Endothelial cell of umbilical vein (primary cell): ENCODE measurements at regions not wholly inside any gene's neighbourhood (a gene's known extent, or its start where the extent isn't known, plus 50 kb on each side); places are given as distances from the start of the nearest gene placed in this dataset.

ENCODE experiments used
- BruUV-seq: library from RNA; stranded (reverse); fragments of 400-500 nt; replicated peaks from 2 replicates; lab custom pipeline; 2021; lab: Mats Ljungman, UMichigan
- CTCF ChIA-PET: fragments of 300-600, 350-600 bp; sonication (Branson Sonifier 250); formaldehyde crosslinking; loops from one replicate; lab custom pipeline; 2021; ENCODE audit warnings: antibody characterized with exemption, inconsistent platforms; lab: Charles Lee
- POLR2A ChIA-PET: fragments of 300-600, 350-600 bp; sonication (Branson Sonifier 250); formaldehyde crosslinking; loops from one replicate; lab custom pipeline; 2021; ENCODE audit warnings: antibody characterized with exemption, inconsistent platforms; lab: Charles Lee
- DNase-seq: peaks from one replicate; pipeline ENCODE4 v3.0.0-alpha.2; 2011; ENCODE audit warnings: low read depth, low spot score
- FAIRE-seq: peaks from 2 replicates; lab custom pipeline; 2011; peaks lifted over from hg19 to GRCh38; lab: Jason Lieb, UNC
- H2AFZ ChIP-seq: 2 replicates; pipeline ENCODE4 v1.6.0; 2012; ENCODE audit warnings: low read depth, low read length, control low read depth, inconsistent platforms
- H3K27ac ChIP-seq: 2 replicates; pipeline ENCODE4 v1.5.1; 2011; ENCODE audit warnings: low read depth, mild to moderate bottlenecking, control low read depth, low read length, moderate library complexity; ENCODE audit not compliant: insufficient read depth
- H3K27me3 ChIP-seq, 2 experiments: 2 replicates each; pipeline versions ENCODE4 v1.6.0 to v1.6.1; 2011; ENCODE audit warnings: low read length in 2 of 2, mixed read lengths in 1 of 2; ENCODE audit not compliant: control insufficient read depth in 2 of 2, insufficient read depth in 2 of 2
- H3K36me3 ChIP-seq, 2 experiments: 2 replicates in 1 of 2; 3 replicates in 1 of 2; pipeline ENCODE4 v1.5.1; 2011; ENCODE audit warnings: low read length in 2 of 2, mild to moderate bottlenecking in 1 of 2, moderate library complexity in 1 of 2; ENCODE audit not compliant: control insufficient read depth in 2 of 2, insufficient read depth in 2 of 2; ENCODE audit errors: extremely low read depth in 1 of 2
- H3K4me1 ChIP-seq: 3 replicates; pipeline ENCODE4 v1.5.1; 2011; ENCODE audit warnings: mild to moderate bottlenecking, low read length; ENCODE audit not compliant: control insufficient read depth, insufficient read depth; ENCODE audit errors: extremely low read depth
- H3K4me2 ChIP-seq: 2 replicates; pipeline ENCODE4 v1.6.1; 2011; ENCODE audit warnings: low read length, control low read depth, mixed read lengths; ENCODE audit not compliant: insufficient read depth
- H3K4me3 ChIP-seq, 3 experiments: fragments of 200-600 bp in 1 of 3; sonication (generic), shearing (Covaris generic) in 1 of 3; replicated peaks in 1 of 3; 2 replicates each; pipeline ENCODE4 v1.5.1; 2011 to 2016; ENCODE audit warnings: control low read depth in 3 of 3, low read length in 3 of 3, mild to moderate bottlenecking in 2 of 3, inconsistent platforms in 1 of 3, low read depth in 1 of 3, moderate library complexity in 1 of 3; ENCODE audit not compliant: insufficient read depth in 1 of 3
- H3K79me2 ChIP-seq: 2 replicates; pipeline ENCODE4 v1.6.0; 2012; ENCODE audit warnings: low read length, inconsistent platforms; ENCODE audit not compliant: control insufficient read depth, insufficient read depth
- H3K9ac ChIP-seq: replicated peaks from 2 replicates; pipeline ENCODE3; 2011; ENCODE audit warnings: low read length, control low read depth; ENCODE audit not compliant: insufficient read depth; ENCODE audit errors: extremely low read depth
- H3K9me1 ChIP-seq: replicated peaks from 3 replicates; pipeline ENCODE4 v1.6.0; 2011; ENCODE audit warnings: mild to moderate bottlenecking, low read length; ENCODE audit not compliant: control insufficient read depth, insufficient read depth; ENCODE audit errors: extremely low read depth
- H3K9me3 ChIP-seq: replicated peaks from 2 replicates; pipeline ENCODE4 v1.5.1; 2012; ENCODE audit warnings: low read length, inconsistent platforms; ENCODE audit not compliant: control insufficient read depth, insufficient read depth
- H4K20me1 ChIP-seq: replicated peaks from 2 replicates; pipeline ENCODE3; 2011; ENCODE audit warnings: mild to moderate bottlenecking, low read length; ENCODE audit not compliant: control insufficient read depth, insufficient read depth; ENCODE audit errors: extremely low read depth
- EZH2 ChIP-seq: IDR thresholded peaks from 2 replicates; pipeline ENCODE4 v1.6.1; 2012; ENCODE audit warnings: borderline replicate concordance, low read depth, mild to moderate bottlenecking, moderate library complexity, low read length, inconsistent platforms; ENCODE audit not compliant: severe bottlenecking
- FOS ChIP-seq: IDR thresholded peaks from 2 replicates; pipeline ENCODE4 v1.6.1; 2011; ENCODE audit warnings: mild to moderate bottlenecking, low read length, moderate library complexity, borderline replicate concordance; ENCODE audit not compliant: insufficient read depth
- GATA2 ChIP-seq: IDR thresholded peaks from 2 replicates; pipeline ENCODE4 v1.7.0; 2011; ENCODE audit warnings: low read depth, mild to moderate bottlenecking, moderate library complexity, mixed read lengths, low read length; ENCODE audit not compliant: insufficient read length, insufficient read depth
- JUN ChIP-seq: IDR thresholded peaks from 2 replicates; pipeline ENCODE4 v1.6.1; 2011; ENCODE audit warnings: borderline replicate concordance, low read depth; ENCODE audit not compliant: insufficient read length, insufficient read depth
- MAX ChIP-seq: IDR thresholded peaks from 2 replicates; pipeline ENCODE4 v1.6.1; 2011; ENCODE audit not compliant: insufficient read depth, insufficient read length
- MYC ChIP-seq: IDR thresholded peaks from one replicate; pipeline ENCODE4 v1.6.1; 2011; ENCODE audit warnings: mild to moderate bottlenecking, low read depth, low read length
- POLR2A ChIP-seq: IDR thresholded peaks from 2 replicates; pipeline ENCODE4 v1.6.1; 2012; ENCODE audit warnings: low read depth, mild to moderate bottlenecking, control low read depth, low read length
- POLR2AphosphoS5 ChIP-seq: IDR thresholded peaks from 2 replicates; pipeline ENCODE4 v1.6.1; 2012; ENCODE audit warnings: low read depth, mild to moderate bottlenecking, control low read depth, low read length, moderate library complexity; ENCODE audit not compliant: insufficient read depth
- dilution Hi-C: fragments of 300-500 bp; cut with MboI; formaldehyde crosslinking; loops from one replicate; pipeline ENCODE4 v1.15.0; 2019; ENCODE audit warnings: low sequenced_read_pairs; ENCODE audit not compliant: extremely low pct_ligation_motif_present
- intact Hi-C: fragments of 100-400 bp; cut with micrococcal nuclease; formaldehyde crosslinking; loops from one replicate; pipeline ENCODE4 v1.10.0; 2022
- TF ChIP-seq, protein P1 (sequence below), 2 donors: IDR thresholded peaks; 1 replicate in 1 of 2; 2 replicates in 1 of 2; pipeline ENCODE4 v1.5.1; 2011; ENCODE audit warnings: low read length in 2 of 2, mild to moderate bottlenecking in 2 of 2, moderate library complexity in 2 of 2, control low read depth in 1 of 2, inconsistent platforms in 1 of 2, low read depth in 1 of 2; ENCODE audit not compliant: insufficient read depth in 1 of 2; ENCODE audit errors: extremely low read depth in 1 of 2

DNA sequence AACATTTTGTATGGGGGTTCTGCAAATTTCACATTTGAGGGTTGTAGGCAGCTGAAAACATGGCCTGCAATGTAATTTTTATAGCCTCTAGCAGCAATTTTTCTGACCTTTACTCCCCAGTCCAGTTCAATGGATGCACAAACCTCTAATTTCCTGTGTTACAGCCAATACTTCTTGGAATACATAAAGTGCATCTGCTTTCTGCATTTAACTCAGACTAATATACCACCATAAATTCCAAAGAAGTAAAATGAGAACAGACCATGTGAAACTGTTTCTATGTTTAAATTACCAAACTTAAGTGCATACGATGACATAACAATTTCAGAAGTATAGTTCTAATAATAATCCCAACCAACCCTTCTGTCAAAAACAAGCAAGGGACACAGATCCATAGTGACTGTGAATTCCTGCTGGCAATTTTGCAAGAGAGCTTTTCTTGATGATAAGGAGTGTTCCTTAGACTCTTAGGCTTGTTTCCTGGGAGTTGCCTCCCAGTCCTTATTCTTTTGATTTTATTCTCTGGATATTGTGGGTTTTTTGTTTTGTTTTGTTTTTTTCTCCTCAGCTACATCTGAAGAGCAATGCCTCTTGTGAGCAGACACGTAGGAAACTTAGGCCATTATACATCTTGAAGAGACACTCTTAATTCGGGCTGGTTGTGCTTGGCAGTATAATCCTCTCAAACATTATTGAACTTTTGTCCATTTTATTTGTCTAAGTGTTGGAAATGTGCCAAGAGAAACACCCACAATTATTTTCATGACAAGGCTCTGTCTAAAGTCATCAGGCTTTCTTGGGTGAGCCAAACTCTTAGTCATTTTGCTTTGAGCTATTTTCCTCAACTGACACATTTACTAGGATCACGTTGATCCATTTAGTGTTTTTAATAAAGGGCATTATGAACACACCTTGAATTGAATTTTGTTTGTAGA, 51.3 kb upstream of the RERGL start:
- H3K27me3 ChIP-seq: no peaks in the 10 kb centered on the region
- no peaks in the 10 kb centered on the region for H3K4me1 ChIP-seq
- intact Hi-C loops: loop anchor here (2.0 kb wide), 1 partner anchor 179 kb away; no protein-coding TSS in a partner anchor
- no peak overlapping the region for H3K4me2 ChIP-seq
- H3K79me2 ChIP-seq: no peaks in the 10 kb centered on the region
- FAIRE-seq (no peak), DNase-seq (no peak)
- dilution Hi-C loops: no loop called here
- POLR2A ChIA-PET: no interaction called here
- TF ChIP-seq MYC: no peak
- no peak for TF ChIP-seq MAX
- TF ChIP-seq GATA2: no peak
- no peak for TF ChIP-seq FOS
- no peak for TF ChIP-seq JUN
- no peak for TF ChIP-seq POLR2AphosphoS5
- no peak for TF ChIP-seq EZH2
- TF ChIP-seq, protein P1, sequence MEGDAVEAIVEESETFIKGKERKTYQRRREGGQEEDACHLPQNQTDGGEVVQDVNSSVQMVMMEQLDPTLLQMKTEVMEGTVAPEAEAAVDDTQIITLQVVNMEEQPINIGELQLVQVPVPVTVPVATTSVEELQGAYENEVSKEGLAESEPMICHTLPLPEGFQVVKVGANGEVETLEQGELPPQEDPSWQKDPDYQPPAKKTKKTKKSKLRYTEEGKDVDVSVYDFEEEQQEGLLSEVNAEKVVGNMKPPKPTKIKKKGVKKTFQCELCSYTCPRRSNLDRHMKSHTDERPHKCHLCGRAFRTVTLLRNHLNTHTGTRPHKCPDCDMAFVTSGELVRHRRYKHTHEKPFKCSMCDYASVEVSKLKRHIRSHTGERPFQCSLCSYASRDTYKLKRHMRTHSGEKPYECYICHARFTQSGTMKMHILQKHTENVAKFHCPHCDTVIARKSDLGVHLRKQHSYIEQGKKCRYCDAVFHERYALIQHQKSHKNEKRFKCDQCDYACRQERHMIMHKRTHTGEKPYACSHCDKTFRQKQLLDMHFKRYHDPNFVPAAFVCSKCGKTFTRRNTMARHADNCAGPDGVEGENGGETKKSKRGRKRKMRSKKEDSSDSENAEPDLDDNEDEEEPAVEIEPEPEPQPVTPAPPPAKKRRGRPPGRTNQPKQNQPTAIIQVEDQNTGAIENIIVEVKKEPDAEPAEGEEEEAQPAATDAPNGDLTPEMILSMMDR (IDR thresholded peaks at IDR 0.05; ENCODE audit: extremely low read depth in 1 of 2, insufficient read depth in 1 of 2, low read depth in 1 of 2, low read length in 2 of 2): no peak
- no peak for TF ChIP-seq POLR2A
- no TSS peak for BruUV-seq
- no peaks in the 10 kb centered on the region for H3K9me1 ChIP-seq
- CTCF ChIA-PET: interaction anchor here (1.1 to 1.8 kb wide), 2 partner anchors 10 to 178 kb away, joined by 3 to 4 read pairs; no protein-coding TSS in a partner anchor
- H3K27ac ChIP-seq: no peak overlapping the region
- no peak overlapping the region for H2AFZ ChIP-seq
- no peaks in the 10 kb centered on the region for H3K36me3 ChIP-seq
- no peak overlapping the region for H3K9ac ChIP-seq
- H3K4me3 ChIP-seq: no peak overlapping the region
- no peaks in the 10 kb centered on the region for H4K20me1 ChIP-seq
- H3K9me3 ChIP-seq: no peaks in the 10 kb centered on the region
